ENCODE measurements at regions not wholly inside any gene's neighbourhood (a gene's known extent, or its start where the extent isn't known, plus 50 kb on each side); places are given as distances from the start of the nearest gene placed in this dataset.

GRCh38 chr15:69505956-69506556 lies 53.4 kb downstream of the RPLP1 start:
- intact Hi-C loops (cut with DNase I) = no loop called here
- ATAC-seq (no peak), DNase-seq (ENCODE audit: missing footprints) (no peak)

DNA sequence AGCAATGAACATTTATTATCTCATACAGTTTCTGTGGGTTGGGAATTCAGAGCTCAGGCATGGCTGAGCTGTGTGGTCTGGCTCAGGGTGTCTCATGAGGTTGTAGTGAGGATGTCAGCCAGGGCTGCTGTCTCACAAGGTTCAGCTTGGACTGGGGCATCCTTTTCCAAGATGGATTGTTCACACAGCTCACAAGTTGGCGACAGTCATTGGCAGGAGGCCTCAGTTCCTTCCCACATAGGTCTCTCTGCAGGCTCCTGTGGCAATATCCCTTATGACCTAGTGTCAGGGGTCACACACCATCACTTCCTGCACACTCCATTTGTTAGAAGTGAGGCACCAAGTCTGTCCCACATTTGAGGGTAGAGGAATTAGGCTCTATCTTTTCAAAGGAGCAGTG lies 56.0 kb downstream of the RPLP1 start:
- ATAC-seq (no peak), DNase-seq (ENCODE audit: missing footprints) (no peak)
- intact Hi-C loops (cut with DNase I) = no loop called here

DNA sequence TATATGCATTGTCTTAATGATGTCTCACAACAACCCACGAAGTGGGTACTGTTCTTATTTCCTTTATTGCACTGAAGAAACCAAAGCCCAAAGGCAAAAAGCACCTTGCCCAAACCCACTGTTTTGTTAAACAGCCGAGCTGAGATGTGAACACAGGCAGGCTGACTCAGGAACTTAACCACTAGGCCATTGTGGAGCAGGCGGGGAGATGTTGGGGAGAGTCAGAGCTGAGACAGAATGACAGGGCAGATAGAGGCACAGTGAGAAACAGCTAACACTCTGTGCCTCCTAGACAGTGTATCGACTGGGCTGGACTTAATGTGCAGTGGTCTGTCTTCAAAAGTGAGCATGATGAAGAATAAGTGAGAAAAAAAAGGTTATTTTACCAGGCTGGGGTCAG lies 56.5 kb downstream of the RPLP1 start:
- intact Hi-C loops (cut with DNase I) = no loop called here
- ATAC-seq (no peak), DNase-seq (ENCODE audit: missing footprints) (no peak)

DNA sequence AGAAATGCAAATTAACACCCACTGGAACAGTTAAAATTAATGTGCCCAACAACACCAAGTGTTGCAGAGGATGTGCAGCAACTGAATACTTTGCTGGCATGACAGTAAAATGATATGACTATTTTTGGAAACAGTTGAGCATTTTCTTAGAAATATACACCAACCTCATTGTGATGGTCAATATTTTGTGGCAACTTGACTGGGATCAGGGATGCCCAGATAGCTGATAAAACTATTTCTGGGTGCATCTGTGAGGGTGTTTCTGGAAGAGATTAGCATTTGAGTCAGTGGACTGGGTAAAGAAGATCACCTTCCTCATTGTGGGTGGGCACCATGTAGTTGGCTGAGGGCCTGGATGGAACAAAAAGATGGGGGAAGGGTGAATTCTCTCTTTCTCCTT lies 57.9 kb downstream of the RPLP1 start:
- intact Hi-C loops (cut with DNase I) = no loop called here
- ATAC-seq = no peak
- no peak for DNase-seq (ENCODE audit: missing footprints)

DNA sequence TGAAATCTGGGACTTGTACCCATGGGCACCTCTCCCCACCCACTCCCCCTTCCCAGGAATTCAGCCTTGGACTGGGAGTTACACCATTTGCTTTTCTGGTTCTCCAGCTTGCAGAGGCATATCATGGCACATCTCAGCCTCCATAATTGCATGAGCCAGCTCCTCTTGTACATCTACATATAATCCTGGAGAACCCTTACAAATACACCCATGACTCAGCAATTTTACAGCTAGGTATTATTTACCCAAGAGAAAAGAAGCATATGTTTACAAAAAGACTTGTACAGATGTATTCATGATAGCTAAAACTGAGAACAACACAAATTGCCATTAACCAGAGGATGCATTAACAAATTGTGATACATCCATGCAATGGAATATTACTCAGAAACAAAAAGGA lies 58.4 kb downstream of the RPLP1 start:
- intact Hi-C loops (cut with DNase I) = no loop called here
- ATAC-seq = no peak
- no peak for DNase-seq (ENCODE audit: missing footprints)

DNA sequence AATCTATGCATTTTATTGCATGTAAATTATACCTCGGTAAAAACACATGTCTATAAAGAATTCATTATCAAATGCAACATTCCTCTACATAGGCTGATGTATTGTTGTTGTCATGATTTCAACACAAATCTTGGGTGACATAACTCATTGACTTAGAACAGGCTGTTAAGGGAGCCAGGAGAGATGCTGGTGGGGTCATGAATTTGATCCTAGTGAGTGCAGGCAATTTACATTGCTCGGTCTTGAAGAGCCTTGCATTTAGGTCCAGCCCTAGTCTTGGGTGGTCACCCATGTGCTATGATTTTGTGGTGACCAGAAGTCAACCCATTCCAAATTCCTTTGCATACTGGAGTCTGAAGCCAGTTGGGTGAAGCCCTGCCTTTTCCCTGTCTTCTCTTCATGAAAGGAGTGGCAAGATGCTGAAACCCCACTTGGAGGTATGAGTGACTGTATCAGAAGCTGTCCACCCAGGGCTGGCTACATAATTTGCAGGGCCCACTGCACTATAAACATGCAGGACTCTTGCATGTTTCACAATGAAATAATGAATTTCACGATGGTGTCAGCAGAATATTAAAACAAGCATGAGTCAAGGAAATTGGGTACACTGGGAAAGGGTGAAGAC lies 59.2 kb downstream of the RPLP1 start:
- DNase-seq (ENCODE audit: missing footprints) (no peak), ATAC-seq (no peak)
- intact Hi-C loops (cut with DNase I) = no loop called here

- no peak for DNase-seq (ENCODE audit: missing footprints)
- intact Hi-C loops (cut with DNase I) = no loop called here
- no peak for ATAC-seq
These were observed 60.9 kb downstream of the RPLP1 start for GRCh38 chr15:69513450-69513960.

GRCh38 chr15:69513986-69514385 lies 61.4 kb downstream of the RPLP1 start:
- intact Hi-C loops (cut with DNase I) = no loop called here
- ATAC-seq (no peak), DNase-seq (ENCODE audit: missing footprints) (no peak)

GRCh38 chr15:69515508-69515907 lies 62.9 kb downstream of the RPLP1 start:
- no peak for DNase-seq (ENCODE audit: missing footprints)
- intact Hi-C loops (cut with DNase I) = no loop called here
- ATAC-seq = no peak

- DNase-seq (ENCODE audit: missing footprints) (no peak), ATAC-seq (no peak)
- intact Hi-C loops (cut with DNase I) = no loop called here
These were observed 63.3 kb downstream of the RPLP1 start for GRCh38 chr15:69515926-69516325.

- intact Hi-C loops (cut with DNase I) = no loop called here
- ATAC-seq = no peak
- no peak for DNase-seq (ENCODE audit: missing footprints)
These were observed 64.4 kb downstream of the RPLP1 start for GRCh38 chr15:69517052-69517451.

GRCh38 chr15:69518806-69519205 lies 66.2 kb downstream of the RPLP1 start:
- no peak for ATAC-seq
- no peak for DNase-seq (ENCODE audit: missing footprints)
- intact Hi-C loops (cut with DNase I) = no loop called here

GRCh38 chr15:69520067-69520466 lies 67.4 kb downstream of the RPLP1 start:
- DNase-seq (ENCODE audit: missing footprints) (no peak), ATAC-seq (no peak)
- intact Hi-C loops (cut with DNase I) = no loop called here

GRCh38 chr15:69522361-69522760 lies 69.7 kb downstream of the RPLP1 start:
- intact Hi-C loops (cut with DNase I) = no loop called here
- DNase-seq (ENCODE audit: missing footprints) = no peak
- ATAC-seq = no peak

DNA sequence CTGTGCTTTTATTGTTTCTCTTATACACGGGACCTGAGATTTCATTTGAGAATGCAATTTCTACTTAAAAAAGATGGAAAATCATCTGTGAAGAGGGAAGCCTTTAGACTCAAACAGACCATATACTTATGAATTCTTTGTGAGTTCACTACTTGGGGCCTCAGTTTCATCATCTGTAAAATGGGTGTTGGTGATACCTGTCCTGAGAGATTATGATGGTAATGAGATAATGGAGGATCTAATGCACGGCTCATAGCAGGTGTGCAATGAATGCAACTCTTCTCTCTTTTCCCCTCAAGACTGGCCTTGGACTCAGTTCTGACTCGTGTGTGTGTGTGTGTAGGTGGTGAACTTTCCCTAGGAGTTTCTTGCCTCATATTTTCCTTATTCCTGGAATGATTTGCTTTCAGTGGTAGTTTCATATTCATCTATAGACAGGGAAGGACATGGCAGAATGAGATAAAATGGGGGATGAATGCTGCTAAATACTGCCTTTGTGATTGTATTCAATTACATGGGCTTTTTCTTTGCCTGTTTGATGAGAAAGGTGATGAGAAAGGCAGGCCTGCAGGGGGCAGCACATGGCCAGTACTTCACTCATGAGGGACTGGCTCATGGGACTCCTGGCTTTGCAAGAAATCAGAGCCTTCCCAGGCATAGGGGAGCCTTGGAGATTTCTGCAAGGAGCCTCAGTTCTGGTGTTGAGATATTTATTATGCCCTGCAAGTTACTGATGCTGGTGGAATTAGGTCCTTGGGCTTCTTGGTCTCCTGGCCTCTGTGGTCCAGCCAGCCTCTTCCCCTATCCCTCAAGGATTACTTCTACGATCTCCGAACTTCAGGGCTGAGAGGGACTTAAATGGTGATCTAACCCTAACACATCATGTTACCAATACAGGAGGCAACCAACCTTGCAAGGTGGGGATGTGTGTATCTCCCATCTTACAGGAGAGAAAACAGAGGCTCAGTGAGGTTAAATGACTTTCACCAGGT lies 70.7 kb downstream of the RPLP1 start:
- DNase-seq (ENCODE audit: missing footprints) (peak; percentile 78), ATAC-seq (peak; percentile 70)
- intact Hi-C loops (cut with DNase I) = no loop called here

- intact Hi-C loops (cut with DNase I) = no loop called here
- no peak for ATAC-seq
- no peak for DNase-seq (ENCODE audit: missing footprints)
These were observed 71.7 kb downstream of the RPLP1 start for GRCh38 chr15:69524296-69524695.

GRCh38 chr15:69524814-69525213 lies 72.2 kb downstream of the RPLP1 start:
- DNase-seq (ENCODE audit: missing footprints) (no peak), ATAC-seq (peak; percentile 80)
- intact Hi-C loops (cut with DNase I) = no loop called here

GRCh38 chr15:69525543-69525942 lies 72.9 kb downstream of the RPLP1 start:
- DNase-seq (ENCODE audit: missing footprints) = no peak
- ATAC-seq = no peak
- intact Hi-C loops (cut with DNase I) = no loop called here

GRCh38 chr15:69526081-69527061 lies 73.8 kb downstream of the RPLP1 start:
- DNase-seq (ENCODE audit: missing footprints) (no peak), ATAC-seq (peak; percentile 50)
- intact Hi-C loops (cut with DNase I) = no loop called here

All from Right ventricle myocardium inferior (tissue), 1 donor.